GM12864 (cell line): ENCODE measurements at regions not wholly inside any gene's neighbourhood (a gene's known extent, or its start where the extent isn't known, plus 50 kb on each side); places are given as distances from the start of the nearest gene placed in this dataset.

ENCODE experiments used
- DNase-seq: peaks from one replicate; pipeline ENCODE4 v3.0.0-alpha.2; 2011; ENCODE audit warnings: low read depth
- H3K4me3 ChIP-seq: 2 replicates; pipeline ENCODE4 v1.5.1; 2011; ENCODE audit warnings: mild to moderate bottlenecking, low read depth, low read length, control low read depth
- TF ChIP-seq, protein P1 (sequence below): IDR thresholded peaks from 2 replicates; pipeline ENCODE4 v1.5.1; 2011; ENCODE audit warnings: low read depth, mild to moderate bottlenecking, moderate library complexity, low read length, control low read depth, inconsistent platforms; ENCODE audit errors: missing control alignments

DNA sequence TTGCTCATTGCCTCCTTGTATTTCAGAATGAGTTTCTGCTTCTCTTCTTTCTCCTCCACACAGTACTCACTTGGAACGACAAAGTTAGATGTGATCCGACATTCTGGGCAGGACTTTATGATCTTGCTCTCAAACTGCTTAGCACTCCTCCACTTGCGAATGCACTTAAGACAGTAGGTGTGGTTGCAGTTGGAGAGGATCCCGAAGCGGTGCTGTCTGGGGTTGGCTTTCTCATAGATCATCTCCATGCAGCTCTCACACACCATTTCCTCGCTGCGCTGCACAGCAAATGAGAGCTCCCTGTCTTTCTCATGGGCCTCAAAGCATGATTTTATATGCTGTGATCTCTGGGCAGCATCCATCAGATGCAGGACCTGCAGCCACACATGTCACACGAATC, 245.7 kb downstream of the C12orf50 start:
- DNase-seq = no peak

DNA sequence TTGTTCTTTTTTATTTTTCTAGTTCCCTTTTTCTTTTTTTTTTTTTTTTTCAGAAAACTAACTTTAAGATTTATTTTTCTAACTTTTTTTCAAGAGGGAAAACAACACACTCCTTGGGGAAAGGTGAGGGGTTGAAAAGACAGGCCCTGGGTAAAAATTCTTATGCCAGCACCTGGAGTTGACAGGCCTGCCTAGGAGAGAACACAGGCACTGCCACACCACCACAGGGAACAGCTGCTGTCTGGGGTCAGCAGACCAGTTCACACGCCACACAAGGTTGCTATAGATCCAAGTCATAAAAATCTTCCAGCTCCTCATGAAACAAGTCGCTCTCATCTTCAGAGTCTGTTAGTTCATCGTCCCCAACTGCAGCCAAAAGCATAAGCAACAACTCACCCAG, 246.4 kb downstream of the C12orf50 start:
- TF ChIP-seq, protein P1, sequence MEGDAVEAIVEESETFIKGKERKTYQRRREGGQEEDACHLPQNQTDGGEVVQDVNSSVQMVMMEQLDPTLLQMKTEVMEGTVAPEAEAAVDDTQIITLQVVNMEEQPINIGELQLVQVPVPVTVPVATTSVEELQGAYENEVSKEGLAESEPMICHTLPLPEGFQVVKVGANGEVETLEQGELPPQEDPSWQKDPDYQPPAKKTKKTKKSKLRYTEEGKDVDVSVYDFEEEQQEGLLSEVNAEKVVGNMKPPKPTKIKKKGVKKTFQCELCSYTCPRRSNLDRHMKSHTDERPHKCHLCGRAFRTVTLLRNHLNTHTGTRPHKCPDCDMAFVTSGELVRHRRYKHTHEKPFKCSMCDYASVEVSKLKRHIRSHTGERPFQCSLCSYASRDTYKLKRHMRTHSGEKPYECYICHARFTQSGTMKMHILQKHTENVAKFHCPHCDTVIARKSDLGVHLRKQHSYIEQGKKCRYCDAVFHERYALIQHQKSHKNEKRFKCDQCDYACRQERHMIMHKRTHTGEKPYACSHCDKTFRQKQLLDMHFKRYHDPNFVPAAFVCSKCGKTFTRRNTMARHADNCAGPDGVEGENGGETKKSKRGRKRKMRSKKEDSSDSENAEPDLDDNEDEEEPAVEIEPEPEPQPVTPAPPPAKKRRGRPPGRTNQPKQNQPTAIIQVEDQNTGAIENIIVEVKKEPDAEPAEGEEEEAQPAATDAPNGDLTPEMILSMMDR = no peak
- no peak for DNase-seq
- H3K4me3 ChIP-seq = no peak overlapping the region

More for the DNA sequence above, 245.7 kb downstream of the C12orf50 start:
- TF ChIP-seq, protein P1 = no peak
- no peak overlapping the region for H3K4me3 ChIP-seq

DNA sequence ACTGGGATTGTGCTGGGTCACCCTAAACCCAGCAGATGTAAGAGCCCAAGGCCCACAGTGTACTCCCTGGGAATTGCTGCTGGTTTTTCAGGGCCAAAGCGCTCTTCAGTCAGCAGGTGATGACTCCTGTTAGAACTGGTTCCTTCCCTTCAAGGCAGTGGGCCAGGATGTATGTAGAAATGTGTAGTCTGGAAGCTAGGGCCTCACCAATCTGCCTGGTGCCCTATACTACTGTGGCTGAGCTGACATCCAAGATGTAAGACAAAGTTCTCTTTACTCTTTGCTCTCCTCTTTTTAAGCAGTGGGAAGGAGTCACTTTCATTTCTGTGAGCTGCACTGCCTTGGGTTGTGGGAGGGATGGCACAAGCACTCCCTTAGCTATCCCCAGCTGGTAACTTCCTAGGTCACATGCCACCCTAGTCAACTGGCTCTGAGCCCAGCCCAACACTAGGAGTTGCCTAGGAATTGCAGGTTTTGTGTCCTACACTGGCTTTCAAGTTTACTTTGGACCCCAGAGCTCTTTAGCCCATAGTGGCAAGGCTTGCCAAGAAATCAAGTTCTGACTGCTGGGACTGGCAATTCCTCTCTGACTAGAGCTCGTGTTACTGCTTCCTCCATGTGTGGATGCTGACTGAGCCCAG, 249.2 kb downstream of the C12orf50 start:
- TF ChIP-seq, protein P1 = no peak
- DNase-seq = no peak
- no peak overlapping the region for H3K4me3 ChIP-seq

DNA sequence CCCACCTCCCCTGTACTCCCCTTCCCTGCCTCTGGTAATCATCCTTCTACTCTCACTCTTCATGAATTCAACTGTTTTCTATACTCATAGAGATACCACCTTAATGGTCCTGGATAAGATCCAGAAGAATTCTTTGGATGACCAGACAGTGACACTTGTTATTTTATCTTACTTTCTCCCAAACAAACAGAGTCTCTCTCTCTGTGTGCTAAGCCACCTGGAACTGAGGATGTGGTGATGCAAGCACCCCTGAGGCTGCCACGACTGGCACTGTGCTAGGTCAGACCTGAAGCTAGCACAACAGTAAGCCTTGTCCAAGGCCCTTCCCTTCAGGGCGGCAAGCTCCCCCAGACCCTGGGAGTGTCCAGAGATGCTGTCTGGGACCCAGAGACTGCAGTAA, 250.2 kb downstream of the C12orf50 start:
- no peak for DNase-seq
- TF ChIP-seq, protein P1 = no peak
- H3K4me3 ChIP-seq = no peak overlapping the region

DNA sequence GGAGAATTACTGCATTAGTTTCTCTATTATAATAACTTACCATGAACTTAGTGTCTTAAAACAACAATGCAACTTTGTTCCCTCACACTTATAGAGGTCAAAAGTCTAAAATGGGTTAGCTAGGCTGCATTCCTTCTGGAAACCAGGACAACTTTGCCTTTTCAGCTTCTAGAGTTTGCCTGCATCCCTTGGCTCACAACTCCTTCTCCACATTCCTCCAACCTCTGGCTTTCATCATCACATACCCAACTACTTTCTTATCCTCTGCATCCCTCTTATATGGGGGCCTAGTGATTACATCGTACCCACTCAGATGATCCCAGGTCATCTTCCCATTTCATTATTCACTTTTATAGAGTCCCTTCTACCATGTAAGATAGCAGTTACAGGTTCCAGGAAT, 251.1 kb downstream of the C12orf50 start:
- DNase-seq = no peak
- TF ChIP-seq, protein P1 = no peak
- no peak overlapping the region for H3K4me3 ChIP-seq

DNA sequence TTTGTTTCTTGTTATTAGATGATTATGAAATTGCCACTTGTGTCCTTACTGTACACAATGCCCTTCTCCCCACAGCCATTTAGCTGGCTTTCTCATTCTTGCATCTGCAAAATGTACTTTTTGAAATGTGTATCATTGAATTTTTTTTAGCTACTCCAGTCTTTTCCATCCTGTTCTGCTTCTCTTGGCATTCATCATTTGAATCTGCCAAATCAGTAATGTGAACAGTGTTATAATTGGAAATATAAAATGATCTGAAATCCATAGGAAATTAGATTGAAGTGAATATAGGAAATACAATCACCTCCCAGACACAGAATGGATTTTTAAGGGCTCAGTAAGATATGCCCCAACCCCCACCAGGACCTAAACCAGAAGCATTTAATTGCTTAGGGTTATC, 253.4 kb downstream of the C12orf50 start:
- no peak for DNase-seq
- no peak overlapping the region for H3K4me3 ChIP-seq
- TF ChIP-seq, protein P1 = no peak

DNA sequence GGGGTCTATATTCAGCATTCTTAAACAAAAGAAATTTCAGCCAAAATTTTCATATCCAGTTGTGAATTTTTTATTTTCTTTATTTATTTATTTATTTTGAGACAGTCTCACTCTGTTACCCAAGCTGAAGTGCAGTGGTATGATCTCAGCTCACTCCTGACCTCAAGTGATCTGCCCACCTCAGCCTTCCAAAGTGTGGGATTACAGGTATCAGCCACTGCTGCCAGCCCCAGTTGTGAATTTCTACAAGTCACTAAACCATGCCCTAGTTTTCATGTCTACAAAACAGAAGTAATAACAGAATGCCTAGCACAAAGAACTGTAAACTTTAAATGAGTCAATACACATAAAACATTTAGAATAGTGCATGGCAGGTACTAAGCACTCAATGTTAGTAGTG, 254.2 kb downstream of the C12orf50 start:
- TF ChIP-seq, protein P1 = no peak
- no peak for DNase-seq
- H3K4me3 ChIP-seq = no peak overlapping the region
